SK-N-SH (cell line): ENCODE measurements at regions not wholly inside any gene's neighbourhood (a gene's known extent, or its start where the extent isn't known, plus 50 kb on each side); places are given as distances from the start of the nearest gene placed in this dataset.

Experiments
- CTCF ChIA-PET: fragments of 300-600, 350-600 bp; formaldehyde crosslinking; extraction: SDS; loops from one replicate; lab custom pipeline; 2021; lab: Yijun Ruan, JAX
- POLR2A ChIA-PET: fragments of 350-600 bp; sonication (Branson Sonifier 250); formaldehyde crosslinking; extraction: SDS; loops from one replicate; lab custom pipeline; 2020; ENCODE audit warnings: antibody characterized with exemption, inconsistent platforms; lab: Yijun Ruan, JAX
- DNase-seq: peaks from one replicate; pipeline ENCODE4 v3.0.0; 2012
- H2AFZ ChIP-seq: fragments of 200-600 bp; sonication (generic); 2 replicates; pipeline ENCODE4 v1.8.1; 2016; ENCODE audit warnings: antibody characterized with exemption, mild to moderate bottlenecking, low read depth
- H3F3A ChIP-seq: fragments of 200-600 bp; sonication (generic); replicated peaks from 2 replicates; pipeline ENCODE3; 2016; ENCODE audit warnings: antibody characterized with exemption, mild to moderate bottlenecking; ENCODE audit not compliant: insufficient read depth
- H3K27ac ChIP-seq, 2 experiments: fragments of 200-500 bp in 1 of 2; fragments of 200-600 bp in 1 of 2; sonication (Bioruptor generic) in 1 of 2; sonication (generic), shearing (Covaris generic) in 1 of 2; 2 replicates each; pipeline versions ENCODE4 v1.5.1 to v1.6.1; 2014 to 2016; ENCODE audit warnings: low read depth in 2 of 2, inconsistent platforms in 1 of 2, low read length in 1 of 2, mild to moderate bottlenecking in 1 of 2, mixed read lengths in 1 of 2
- H3K27me3 ChIP-seq: fragments of 200-600 bp; sonication (generic), shearing (Covaris generic); 2 replicates; pipeline ENCODE4 v1.6.1; 2016; ENCODE audit warnings: mixed run types; ENCODE audit not compliant: insufficient read depth
- H3K36me3 ChIP-seq, 2 experiments: fragments of 200-500 bp in 1 of 2; fragments of 200-600 bp in 1 of 2; sonication (Bioruptor generic) in 1 of 2; sonication (generic) in 1 of 2; replicated peaks in 1 of 2; 2 replicates each; pipeline versions ENCODE3 to v1.5.1; 2014 to 2016; ENCODE audit warnings: low read length in 1 of 2, mild to moderate bottlenecking in 1 of 2; ENCODE audit not compliant: insufficient read depth in 2 of 2, control insufficient read depth in 1 of 2
- H3K4me1 ChIP-seq, 2 experiments: fragments of 200-500 bp in 1 of 2; fragments of 200-600 bp in 1 of 2; sonication (Bioruptor generic) in 1 of 2; sonication (generic), shearing (Covaris generic) in 1 of 2; 2 replicates each; pipeline versions ENCODE4 v1.5.1 to v1.6.1; 2014 to 2016; ENCODE audit warnings: low read depth in 1 of 2, low read length in 1 of 2, mixed run types in 1 of 2; ENCODE audit not compliant: insufficient read depth in 2 of 2, control insufficient read depth in 1 of 2
- H3K4me2 ChIP-seq: fragments of 200-600 bp; sonication (generic), shearing (Covaris generic); 2 replicates; pipeline ENCODE4 v1.6.1; 2017; ENCODE audit warnings: mixed run types
- H3K4me3 ChIP-seq, 2 experiments: fragments of 200-500 bp in 1 of 2; fragments of 200-600 bp in 1 of 2; sonication (Bioruptor generic) in 1 of 2; sonication (generic), shearing (Covaris generic) in 1 of 2; 2 replicates each; pipeline versions ENCODE4 v1.5.1 to v1.8.1; 2014 to 2016; ENCODE audit warnings: low read depth in 2 of 2, inconsistent platforms in 1 of 2, low read length in 1 of 2, mild to moderate bottlenecking in 1 of 2, mixed read lengths in 1 of 2, moderate library complexity in 1 of 2
- H3K79me2 ChIP-seq: fragments of 200-600 bp; sonication (generic); 2 replicates; pipeline ENCODE4 v1.8.1; 2017; ENCODE audit warnings: mild to moderate bottlenecking; ENCODE audit not compliant: insufficient read depth
- H3K9ac ChIP-seq: fragments of 200-600 bp; sonication (generic); 2 replicates; pipeline ENCODE4 v1.6.1; 2017; ENCODE audit warnings: mixed run types
- H3K9me2 ChIP-seq: fragments of 200-600 bp; sonication (generic); 2 replicates; pipeline ENCODE4 v1.6.1; 2017; ENCODE audit warnings: mixed run types
- H3K9me3 ChIP-seq: fragments of 200-600 bp; sonication (generic); 2 replicates; pipeline ENCODE4 v1.6.1; 2017; ENCODE audit warnings: mixed run types, mild to moderate bottlenecking, moderate library complexity
- H4K20me1 ChIP-seq: fragments of 200-600 bp; sonication (generic); 2 replicates; pipeline ENCODE4 v1.6.1; 2017; ENCODE audit warnings: mild to moderate bottlenecking, mixed run types; ENCODE audit not compliant: insufficient read depth
- CHD2 ChIP-seq: fragments of 150-350 bp; IDR thresholded peaks from 2 replicates; pipeline ENCODE4 v1.6.1; 2018; ENCODE audit warnings: low read length; ENCODE audit not compliant: partially characterized antibody
- EZH2phosphoT487 ChIP-seq: fragments of 200-600 bp; sonication (generic); IDR thresholded peaks from 2 replicates; pipeline ENCODE4 v1.6.1; 2017; ENCODE audit warnings: low read depth, mixed run types, mild to moderate bottlenecking, antibody characterized with exemption, moderate library complexity, borderline replicate concordance
- FOSL2 ChIP-seq: IDR thresholded peaks from 2 replicates; pipeline ENCODE4 v1.4.0; 2012; ENCODE audit warnings: low read depth, mild to moderate bottlenecking, moderate library complexity, borderline replicate concordance
- FOXJ3 ChIP-seq: sonication (generic); formaldehyde crosslinking; IDR thresholded peaks from 2 replicates; pipeline ENCODE4 v1.5.1; 2020; ENCODE audit warnings: mild to moderate bottlenecking, missing genetic modification reagents
- GABPA ChIP-seq: IDR thresholded peaks from 2 replicates; pipeline ENCODE4 v1.4.0; 2012; ENCODE audit warnings: low read depth, mild to moderate bottlenecking
- GATA2 ChIP-seq: sonication (generic); formaldehyde crosslinking; IDR thresholded peaks from 2 replicates; pipeline ENCODE4 v1.5.0; 2020; ENCODE audit warnings: mild to moderate bottlenecking, missing genetic modification reagents
- IRF3 ChIP-seq: fragments of 150-350 bp; IDR thresholded peaks from 2 replicates; pipeline ENCODE4 v1.6.1; 2016; ENCODE audit warnings: mild to moderate bottlenecking, low read depth, low read length
- MEF2A ChIP-seq: IDR thresholded peaks from 2 replicates; pipeline ENCODE4 v1.4.0; 2012; ENCODE audit warnings: low read depth, borderline replicate concordance
- NRF1 ChIP-seq: IDR thresholded peaks from 2 replicates; pipeline ENCODE4 v1.6.1; 2012; ENCODE audit warnings: low read depth, mild to moderate bottlenecking, low read length
- RAD21 ChIP-seq: IDR thresholded peaks from 2 replicates; pipeline ENCODE4 v1.6.1; 2012; ENCODE audit warnings: mild to moderate bottlenecking, low read length
- RCOR1 ChIP-seq: fragments of 150-350 bp; IDR thresholded peaks from 2 replicates; pipeline ENCODE4 v1.6.1; 2017; ENCODE audit warnings: antibody characterized with exemption, low read length
- RXRA ChIP-seq: IDR thresholded peaks from 2 replicates; pipeline ENCODE4 v1.4.0; 2012; ENCODE audit warnings: low read depth, mild to moderate bottlenecking, borderline replicate concordance
- TEAD4 ChIP-seq: IDR thresholded peaks from 2 replicates; pipeline ENCODE4 v1.4.0; 2012; ENCODE audit warnings: mild to moderate bottlenecking, borderline replicate concordance; ENCODE audit not compliant: insufficient read depth
- WGBS: methylation state at CpG from one replicate; pipeline ENCODE4 v1.1.6; 2017; ENCODE audit warnings: low lambda C conversion rate; 5-methylcytosine and 5-hydroxymethylcytosine counted together
- TF ChIP-seq, protein P1 (sequence below): IDR thresholded peaks from 2 replicates; pipeline ENCODE4 v1.4.0; 2012; ENCODE audit warnings: low read depth, borderline replicate concordance
- TF ChIP-seq, protein P2 (sequence below): fragments of 200-600 bp; sonication (generic); IDR thresholded peaks from 2 replicates; pipeline ENCODE4 v1.6.1; 2017; ENCODE audit warnings: antibody characterized with exemption, mild to moderate bottlenecking, moderate library complexity
- TF ChIP-seq, protein P3 (sequence below): IDR thresholded peaks from 2 replicates; pipeline ENCODE4; 2012

DNA sequence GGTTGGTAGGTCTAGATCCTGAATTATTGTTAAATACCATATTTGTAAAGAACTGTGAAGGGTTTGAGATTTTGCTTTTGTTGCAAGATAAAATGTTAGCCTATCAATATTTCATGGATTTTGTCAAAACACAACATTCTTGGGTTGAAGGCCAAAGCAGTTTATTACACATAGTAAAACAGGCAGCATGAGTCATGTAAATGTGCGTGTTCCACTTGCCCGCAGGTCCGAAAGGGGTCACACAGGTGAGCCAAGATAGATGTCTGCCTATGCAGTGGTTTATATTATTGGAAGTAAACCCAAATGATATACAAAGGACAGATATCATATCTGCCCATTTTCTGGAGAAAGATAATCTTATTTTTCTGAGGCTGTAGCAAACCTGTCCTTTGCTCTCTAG is 1654.4 kb upstream of the SPRY2 start:
- H3K4me1 ChIP-seq = no peaks in the 10 kb centered on the region
- WGBS = 16% methylated on average over 3 of the region's 3 CpGs
- no peaks in the 10 kb centered on the region for H3F3A ChIP-seq
- H2AFZ ChIP-seq = no peak overlapping the region
- no peak overlapping the region for H3K4me2 ChIP-seq
- TF ChIP-seq GATA2 (CRISPR knock-in tag) (no peak), GABPA (no peak), RAD21 (no peak)
- ChIA-PET POLR2A (no interaction called here), CTCF (interaction anchor here (0.7 kb wide), 1 partner anchor 386 kb away, joined by 3 read pairs; no protein-coding TSS in a partner anchor)
- no peak overlapping the region for H3K4me3 ChIP-seq
- no peaks in the 10 kb centered on the region for H3K79me2 ChIP-seq
- H3K9me2 ChIP-seq = no peaks in the 10 kb centered on the region
- no peak overlapping the region for H3K27ac ChIP-seq
- DNase-seq = no peak
- H4K20me1 ChIP-seq = no peaks in the 10 kb centered on the region
- no peaks in the 10 kb centered on the region for H3K36me3 ChIP-seq
- H3K9ac ChIP-seq = no peak overlapping the region
- H3K9me3 ChIP-seq = no peaks in the 10 kb centered on the region; the same call in 1 of the 2 replicates
- no peaks in the 10 kb centered on the region for H3K27me3 ChIP-seq

GRCh38 chr13:81990652-81991051 is 1649.7 kb upstream of the SPRY2 start:
- WGBS = 17% methylated on average over 6 of the region's 6 CpGs

More at GRCh38 chr13:81990652-81991051, 1649.7 kb upstream of the SPRY2 start:
- no peak overlapping the region for H3K9ac ChIP-seq
- H3K79me2 ChIP-seq = no peaks in the 10 kb centered on the region
- no peak overlapping the region for H3K27ac ChIP-seq
- TF ChIP-seq MEF2A = no peak
- TF ChIP-seq NRF1 = no peak
- TF ChIP-seq GATA2 (CRISPR knock-in tag) = no peak
- TF ChIP-seq RXRA = no peak
- TF ChIP-seq TEAD4 = no peak
- no peak for TF ChIP-seq CHD2
- TF ChIP-seq RCOR1 = no peak
- TF ChIP-seq FOXJ3 (CRISPR knock-in tag) = no peak
- TF ChIP-seq, protein P1, sequence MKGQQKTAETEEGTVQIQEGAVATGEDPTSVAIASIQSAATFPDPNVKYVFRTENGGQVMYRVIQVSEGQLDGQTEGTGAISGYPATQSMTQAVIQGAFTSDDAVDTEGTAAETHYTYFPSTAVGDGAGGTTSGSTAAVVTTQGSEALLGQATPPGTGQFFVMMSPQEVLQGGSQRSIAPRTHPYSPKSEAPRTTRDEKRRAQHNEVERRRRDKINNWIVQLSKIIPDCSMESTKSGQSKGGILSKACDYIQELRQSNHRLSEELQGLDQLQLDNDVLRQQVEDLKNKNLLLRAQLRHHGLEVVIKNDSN = no peak
- TF ChIP-seq, protein P2, sequence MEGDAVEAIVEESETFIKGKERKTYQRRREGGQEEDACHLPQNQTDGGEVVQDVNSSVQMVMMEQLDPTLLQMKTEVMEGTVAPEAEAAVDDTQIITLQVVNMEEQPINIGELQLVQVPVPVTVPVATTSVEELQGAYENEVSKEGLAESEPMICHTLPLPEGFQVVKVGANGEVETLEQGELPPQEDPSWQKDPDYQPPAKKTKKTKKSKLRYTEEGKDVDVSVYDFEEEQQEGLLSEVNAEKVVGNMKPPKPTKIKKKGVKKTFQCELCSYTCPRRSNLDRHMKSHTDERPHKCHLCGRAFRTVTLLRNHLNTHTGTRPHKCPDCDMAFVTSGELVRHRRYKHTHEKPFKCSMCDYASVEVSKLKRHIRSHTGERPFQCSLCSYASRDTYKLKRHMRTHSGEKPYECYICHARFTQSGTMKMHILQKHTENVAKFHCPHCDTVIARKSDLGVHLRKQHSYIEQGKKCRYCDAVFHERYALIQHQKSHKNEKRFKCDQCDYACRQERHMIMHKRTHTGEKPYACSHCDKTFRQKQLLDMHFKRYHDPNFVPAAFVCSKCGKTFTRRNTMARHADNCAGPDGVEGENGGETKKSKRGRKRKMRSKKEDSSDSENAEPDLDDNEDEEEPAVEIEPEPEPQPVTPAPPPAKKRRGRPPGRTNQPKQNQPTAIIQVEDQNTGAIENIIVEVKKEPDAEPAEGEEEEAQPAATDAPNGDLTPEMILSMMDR = no peak
- no peak for TF ChIP-seq GABPA
- TF ChIP-seq, protein P3, sequence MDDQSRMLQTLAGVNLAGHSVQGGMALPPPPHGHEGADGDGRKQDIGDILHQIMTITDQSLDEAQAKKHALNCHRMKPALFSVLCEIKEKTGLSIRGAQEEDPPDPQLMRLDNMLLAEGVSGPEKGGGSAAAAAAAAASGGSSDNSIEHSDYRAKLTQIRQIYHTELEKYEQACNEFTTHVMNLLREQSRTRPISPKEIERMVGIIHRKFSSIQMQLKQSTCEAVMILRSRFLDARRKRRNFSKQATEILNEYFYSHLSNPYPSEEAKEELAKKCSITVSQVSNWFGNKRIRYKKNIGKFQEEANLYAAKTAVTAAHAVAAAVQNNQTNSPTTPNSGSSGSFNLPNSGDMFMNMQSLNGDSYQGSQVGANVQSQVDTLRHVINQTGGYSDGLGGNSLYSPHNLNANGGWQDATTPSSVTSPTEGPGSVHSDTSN = no peak
- no peak for TF ChIP-seq FOSL2
- TF ChIP-seq IRF3 = no peak
- TF ChIP-seq EZH2phosphoT487 = no peak
- TF ChIP-seq, all 33 proteins: peak for 0
- Histone ChIP-seq H3K4me2 (no peak overlapping the region), H3K9me3 (no peaks in the 10 kb centered on the region; the same call in 1 of the 2 replicates), H2AFZ (no peak overlapping the region), H3K27me3 (no peaks in the 10 kb centered on the region), H3K4me1 (no peaks in the 10 kb centered on the region), H3K9me2 (no peaks in the 10 kb centered on the region), H3F3A (no peaks in the 10 kb centered on the region), H3K4me3 (no peak overlapping the region), H3K36me3 (no peaks in the 10 kb centered on the region), H4K20me1 (no peaks in the 10 kb centered on the region)
- ChIA-PET CTCF (no interaction called here), POLR2A (no interaction called here)
- DNase-seq = no peak
